Fibroblast of pulmonary artery (primary cell): ENCODE measurements at regions not wholly inside any gene's neighbourhood (a gene's known extent, or its start where the extent isn't known, plus 50 kb on each side); places are given as distances from the start of the nearest gene placed in this dataset.
A peak's percentile ranks its signal among the peaks of the same experiment; 100 is the strongest.

Experiments used
- DNase-seq: peaks from one replicate; pipeline ENCODE4 v3.0.0-alpha.2; 2010; ENCODE audit warnings: low read depth
- H3K4me3 ChIP-seq: replicated peaks from 2 replicates; pipeline ENCODE4 v1.5.1; 2011; ENCODE audit warnings: low read depth, mild to moderate bottlenecking, control low read depth, low read length, moderate library complexity
- CTCF ChIP-seq: IDR thresholded peaks from 2 replicates; pipeline ENCODE4 v1.5.1; 2011; ENCODE audit warnings: mild to moderate bottlenecking, control low read depth, low read length, inconsistent platforms; ENCODE audit errors: missing control alignments

GRCh38 chr12:19572920-19573558, 133.7 kb downstream of the AEBP2 start:
- DNase-seq = peak; percentile 70
- no peak overlapping the region for H3K4me3 ChIP-seq
- TF ChIP-seq CTCF = peak; percentile 49

- H3K4me3 ChIP-seq = no peak overlapping the region
- DNase-seq = no peak
- no peak for TF ChIP-seq CTCF
Observed at GRCh38 chr12:19573866-19574265, 134.6 kb downstream of the AEBP2 start.

GRCh38 chr12:19574601-19575000, 135.3 kb downstream of the AEBP2 start:
- no peak for TF ChIP-seq CTCF
- DNase-seq = no peak
- no peak overlapping the region for H3K4me3 ChIP-seq

GRCh38 chr12:19575337-19576243, 136.3 kb downstream of the AEBP2 start:
- peak; percentile 87 for DNase-seq
- no peak overlapping the region for H3K4me3 ChIP-seq
- no peak for TF ChIP-seq CTCF

GRCh38 chr12:19576506-19577280, 137.4 kb downstream of the AEBP2 start:
- no peak overlapping the region for H3K4me3 ChIP-seq
- no peak for DNase-seq
- TF ChIP-seq CTCF = no peak

- TF ChIP-seq CTCF = no peak
- DNase-seq = no peak
- no peak overlapping the region for H3K4me3 ChIP-seq
Observed at GRCh38 chr12:19577281-19577530, 137.9 kb downstream of the AEBP2 start.
